Mucosa of rectum (tissue), 2 donors: ENCODE measurements at regions not wholly inside any gene's neighbourhood (a gene's known extent, or its start where the extent isn't known, plus 50 kb on each side); places are given as distances from the start of the nearest gene placed in this dataset.
"Not testable (repeated sequence)": the region's sequence is repeated elsewhere in the genome, so short reads cannot be mapped to it uniquely, and the experiment has no call there.

Experiments used
- H3K27ac ChIP-seq, 2 donors: one replicate each; pipeline ENCODE4 v1.7.0; 2013; ENCODE audit warnings: inconsistent platforms in 2 of 2, low read depth in 2 of 2, low read length in 2 of 2
- H3K27me3 ChIP-seq, 2 donors: one replicate each; pipeline ENCODE4 v1.7.0; 2013; ENCODE audit warnings: low read length in 2 of 2; ENCODE audit not compliant: control insufficient read depth in 2 of 2, insufficient read depth in 2 of 2
- H3K36me3 ChIP-seq, 2 donors: one replicate each; pipeline ENCODE4 v1.7.0; 2013; ENCODE audit warnings: low read length in 2 of 2; ENCODE audit not compliant: control insufficient read depth in 2 of 2, insufficient read depth in 2 of 2
- H3K4me1 ChIP-seq, 2 donors: one replicate each; pipeline ENCODE4 v1.7.0; 2013; ENCODE audit warnings: low read length in 2 of 2, mild to moderate bottlenecking in 1 of 2; ENCODE audit not compliant: control insufficient read depth in 2 of 2, insufficient read depth in 2 of 2
- H3K4me3 ChIP-seq, 2 donors: one replicate each; pipeline ENCODE4 v1.7.0; 2013; ENCODE audit warnings: low read length in 2 of 2
- H3K9ac ChIP-seq, 2 donors: one replicate each; pipeline ENCODE4 v1.7.0; 2013; ENCODE audit warnings: low read length in 2 of 2, low read depth in 1 of 2, mild to moderate bottlenecking in 1 of 2
- H3K9me3 ChIP-seq, 2 donors: one replicate each; pipeline ENCODE4 v1.7.0; 2013; ENCODE audit warnings: low read length in 2 of 2; ENCODE audit not compliant: control insufficient read depth in 2 of 2
- donor health status: healthy.
- donor health status: Normal muscosa, but diverticular disease.

- no peaks in the 10 kb centered on the region for H3K4me1 ChIP-seq
- no peak overlapping the region for H3K9ac ChIP-seq
- no peak overlapping the region for H3K4me3 ChIP-seq
- no peak overlapping the region for H3K27ac ChIP-seq
- H3K9me3 ChIP-seq = no peaks in the 10 kb centered on the region
- H3K36me3 ChIP-seq = no peaks in the 10 kb centered on the region
- H3K27me3 ChIP-seq = no peaks in the 10 kb centered on the region
Measured at GRCh38 chr14:22200977-22201605, 387.9 kb downstream of the DAD1 start.

- H3K27me3 ChIP-seq, H3K9me3 ChIP-seq, H3K4me1 ChIP-seq, H3K4me3 ChIP-seq, H3K36me3 ChIP-seq, H3K9ac ChIP-seq, H3K27ac ChIP-seq: not testable (repeated sequence)
Measured at GRCh38 chr14:22200131-22200530, 388.9 kb downstream of the DAD1 start.

GRCh38 chr14:22194664-22195063 is 394.4 kb downstream of the DAD1 start:
- Histone ChIP-seq H3K4me3 (no peak overlapping the region), H3K27ac (no peak overlapping the region)

GRCh38 chr14:22190411-22191191 is 398.4 kb downstream of the DAD1 start:
- no peak overlapping the region for H3K27ac ChIP-seq
- no peak overlapping the region for H3K4me3 ChIP-seq
- H3K9me3 ChIP-seq = no peaks in the 10 kb centered on the region
- H3K36me3 ChIP-seq = no peaks in the 10 kb centered on the region
- H3K27me3 ChIP-seq = no peaks in the 10 kb centered on the region
- no peak overlapping the region for H3K9ac ChIP-seq
- peaks cover 0 to 8% of the 10 kb centered on the region in 2 donors for H3K4me1 ChIP-seq

More at GRCh38 chr14:22194664-22195063, 394.4 kb downstream of the DAD1 start:
- no peaks in the 10 kb centered on the region for H3K9me3 ChIP-seq
- H3K27me3 ChIP-seq = no peaks in the 10 kb centered on the region
- no peak overlapping the region for H3K9ac ChIP-seq
- no peaks in the 10 kb centered on the region for H3K36me3 ChIP-seq
- H3K4me1 ChIP-seq = peaks cover 0 to 8% of the 10 kb centered on the region in 2 donors

GRCh38 chr14:22189881-22190280 is 399.1 kb downstream of the DAD1 start:
- Histone ChIP-seq H3K4me3 (no peak overlapping the region), H3K9ac (no peak overlapping the region), H3K9me3 (no peaks in the 10 kb centered on the region), H3K27ac (no peak overlapping the region), H3K27me3 (no peaks in the 10 kb centered on the region), H3K4me1 (peaks cover 0 to 8% of the 10 kb centered on the region in 2 donors), H3K36me3 (no peaks in the 10 kb centered on the region)

- no peak overlapping the region for H3K9ac ChIP-seq
- H3K4me1 ChIP-seq = peaks cover 0 to 8% of the 10 kb centered on the region in 2 donors
- H3K4me3 ChIP-seq = no peak overlapping the region
- no peaks in the 10 kb centered on the region for H3K36me3 ChIP-seq
- H3K27ac ChIP-seq = no peak overlapping the region
- no peaks in the 10 kb centered on the region for H3K9me3 ChIP-seq
- H3K27me3 ChIP-seq = no peaks in the 10 kb centered on the region
Measured at GRCh38 chr14:22188318-22188717, 400.7 kb downstream of the DAD1 start.

GRCh38 chr14:22185789-22186188 is 403.2 kb downstream of the DAD1 start:
- H3K9me3 ChIP-seq = no peaks in the 10 kb centered on the region
- H3K4me3 ChIP-seq = no peak overlapping the region
- H3K9ac ChIP-seq = no peak overlapping the region
- no peak overlapping the region for H3K27ac ChIP-seq
- peaks cover 0 to 8% of the 10 kb centered on the region in 2 donors for H3K4me1 ChIP-seq
- no peaks in the 10 kb centered on the region for H3K27me3 ChIP-seq
- no peaks in the 10 kb centered on the region for H3K36me3 ChIP-seq

GRCh38 chr14:22185191-22185590 is 403.8 kb downstream of the DAD1 start:
- no peaks in the 10 kb centered on the region for H3K36me3 ChIP-seq

GRCh38 chr14:22184830-22185168 is 404.2 kb downstream of the DAD1 start:
- H3K27ac ChIP-seq = no peak overlapping the region
- no peak overlapping the region for H3K9ac ChIP-seq
- H3K36me3 ChIP-seq = no peaks in the 10 kb centered on the region
- H3K27me3 ChIP-seq = no peaks in the 10 kb centered on the region
- no peaks in the 10 kb centered on the region for H3K9me3 ChIP-seq
- H3K4me3 ChIP-seq = no peak overlapping the region
- H3K4me1 ChIP-seq = no peaks in the 10 kb centered on the region

More at GRCh38 chr14:22185191-22185590, 403.8 kb downstream of the DAD1 start:
- Histone ChIP-seq H3K27me3 (no peaks in the 10 kb centered on the region), H3K9me3 (no peaks in the 10 kb centered on the region), H3K4me3 (no peak overlapping the region), H3K27ac (no peak overlapping the region), H3K9ac (no peak overlapping the region), H3K4me1 (peaks cover 0 to 3% of the 10 kb centered on the region in 2 donors)

- H3K4me3 ChIP-seq = no peak overlapping the region
- H3K27ac ChIP-seq = no peak overlapping the region
- no peaks in the 10 kb centered on the region for H3K9me3 ChIP-seq
- no peaks in the 10 kb centered on the region for H3K36me3 ChIP-seq
- H3K9ac ChIP-seq = no peak overlapping the region
- H3K27me3 ChIP-seq = no peaks in the 10 kb centered on the region
- H3K4me1 ChIP-seq = no peaks in the 10 kb centered on the region
Measured at GRCh38 chr14:22184157-22184829, 404.7 kb downstream of the DAD1 start.
